ENCODE measurements at regions not wholly inside any gene's neighbourhood (a gene's known extent, or its start where the extent isn't known, plus 50 kb on each side); places are given as distances from the start of the nearest gene placed in this dataset.

DNA sequence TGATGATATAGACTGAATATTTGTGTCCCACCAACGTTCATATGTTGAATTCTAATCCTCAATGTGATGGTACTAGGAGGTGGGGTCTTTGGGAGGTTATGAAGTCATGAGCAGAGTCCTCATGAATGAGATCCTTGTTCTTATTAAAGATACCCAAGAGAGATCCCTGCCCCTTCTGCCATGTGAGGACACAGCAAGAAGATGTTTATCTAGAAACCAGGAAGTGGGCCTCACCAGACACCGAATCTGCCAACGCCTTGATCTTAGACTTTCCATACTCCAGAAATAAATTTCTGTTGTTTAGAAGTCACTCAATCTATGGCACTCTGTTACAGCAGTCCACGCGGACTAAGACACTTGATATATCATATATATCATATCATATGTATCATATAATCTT is 67.7 kb upstream of the GCM1 start:
- peak overlapping the region in 1 of 10 donors; percentile 4 for H3K4me3 ChIP-seq
- no peaks in the 10 kb centered on the region for H3K4me1 ChIP-seq
- no peak overlapping the region for H3K27ac ChIP-seq
- peaks cover 0 to 14% (median 2%) of the 10 kb centered on the region in 11 donors for H3K9me3 ChIP-seq
- DNase-seq (no peak), ATAC-seq (no peak)
- intact Hi-C loops (cut with DNase I): no loop called here
- H3K27me3 ChIP-seq: no peaks in the 10 kb centered on the region
- 60 to 74% methylated on average over 5 of the region's 5 CpGs for WGBS, 2 donors
- TF ChIP-seq, protein P1, sequence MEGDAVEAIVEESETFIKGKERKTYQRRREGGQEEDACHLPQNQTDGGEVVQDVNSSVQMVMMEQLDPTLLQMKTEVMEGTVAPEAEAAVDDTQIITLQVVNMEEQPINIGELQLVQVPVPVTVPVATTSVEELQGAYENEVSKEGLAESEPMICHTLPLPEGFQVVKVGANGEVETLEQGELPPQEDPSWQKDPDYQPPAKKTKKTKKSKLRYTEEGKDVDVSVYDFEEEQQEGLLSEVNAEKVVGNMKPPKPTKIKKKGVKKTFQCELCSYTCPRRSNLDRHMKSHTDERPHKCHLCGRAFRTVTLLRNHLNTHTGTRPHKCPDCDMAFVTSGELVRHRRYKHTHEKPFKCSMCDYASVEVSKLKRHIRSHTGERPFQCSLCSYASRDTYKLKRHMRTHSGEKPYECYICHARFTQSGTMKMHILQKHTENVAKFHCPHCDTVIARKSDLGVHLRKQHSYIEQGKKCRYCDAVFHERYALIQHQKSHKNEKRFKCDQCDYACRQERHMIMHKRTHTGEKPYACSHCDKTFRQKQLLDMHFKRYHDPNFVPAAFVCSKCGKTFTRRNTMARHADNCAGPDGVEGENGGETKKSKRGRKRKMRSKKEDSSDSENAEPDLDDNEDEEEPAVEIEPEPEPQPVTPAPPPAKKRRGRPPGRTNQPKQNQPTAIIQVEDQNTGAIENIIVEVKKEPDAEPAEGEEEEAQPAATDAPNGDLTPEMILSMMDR (IDR thresholded peaks at IDR 0.05): no peak
- H3K36me3 ChIP-seq: no peaks in the 10 kb centered on the region

DNA sequence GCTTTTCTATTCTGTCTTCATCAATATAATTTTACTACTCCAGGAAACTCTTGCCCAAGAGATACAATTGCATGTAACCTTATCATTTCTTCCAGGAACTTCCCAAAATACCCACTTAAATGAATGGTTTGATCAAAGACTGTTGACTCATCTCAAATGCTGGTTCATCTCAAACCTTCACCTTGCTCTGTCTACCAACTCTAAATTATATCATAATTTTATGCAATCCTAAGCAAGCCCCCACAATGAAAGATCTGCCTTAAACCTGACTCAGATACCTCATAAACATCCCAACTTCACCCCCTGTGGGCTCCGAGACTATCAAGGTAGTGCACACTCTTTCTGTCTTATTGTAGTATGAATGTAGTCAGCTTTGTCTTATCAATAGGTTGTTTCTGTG is 65.5 kb upstream of the GCM1 start:
- no peak for ATAC-seq
- TF ChIP-seq, protein P1 (IDR thresholded peaks at IDR 0.05): no peak
- no peaks in the 10 kb centered on the region for H3K36me3 ChIP-seq
- no peaks in the 10 kb centered on the region for H3K4me1 ChIP-seq
- no peak overlapping the region for H3K27ac ChIP-seq
- H3K4me3 ChIP-seq: no peak overlapping the region
- no peak for DNase-seq
- intact Hi-C loops (cut with DNase I): no loop called here
- H3K27me3 ChIP-seq: no peaks in the 10 kb centered on the region
- H3K9me3 ChIP-seq: peaks cover 0 to 14% (median 2%) of the 10 kb centered on the region in 11 donors
- 48 to 92% methylated on average over 1 of the region's 1 CpG for WGBS, 2 donors

DNA sequence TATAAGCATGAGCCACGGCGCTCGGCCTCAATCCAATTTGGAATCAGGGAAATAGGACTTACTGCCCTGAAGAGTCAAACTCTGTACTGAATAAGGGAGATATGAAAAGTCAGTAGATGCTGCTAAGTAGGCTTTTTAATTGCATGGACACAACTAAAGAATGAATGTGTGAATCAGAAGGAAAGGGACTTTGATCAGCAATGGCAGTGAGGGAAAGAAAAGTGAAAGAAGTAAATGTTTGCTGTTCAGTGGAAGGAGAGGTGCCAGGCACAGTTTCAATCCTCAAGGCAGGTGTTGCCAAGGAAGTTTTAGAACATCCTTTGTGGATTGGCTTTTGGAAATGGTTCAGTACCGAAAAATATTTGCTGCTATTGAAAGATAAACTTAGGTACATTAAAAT is 62.2 kb upstream of the GCM1 start:
- Histone ChIP-seq H3K27ac (no peak overlapping the region), H3K36me3 (no peaks in the 10 kb centered on the region), H3K27me3 (no peaks in the 10 kb centered on the region), H3K4me3 (no peak overlapping the region), H3K4me1 (no peaks in the 10 kb centered on the region), H3K9me3 (peaks cover 0 to 14% (median 2%) of the 10 kb centered on the region in 11 donors)
- DNase-seq (no peak), ATAC-seq (no peak)
- TF ChIP-seq, protein P1 (IDR thresholded peaks at IDR 0.05): no peak
- intact Hi-C loops (cut with DNase I): no loop called here
- 91 to 93% methylated on average over 4 of the region's 4 CpGs for WGBS, 2 donors

DNA sequence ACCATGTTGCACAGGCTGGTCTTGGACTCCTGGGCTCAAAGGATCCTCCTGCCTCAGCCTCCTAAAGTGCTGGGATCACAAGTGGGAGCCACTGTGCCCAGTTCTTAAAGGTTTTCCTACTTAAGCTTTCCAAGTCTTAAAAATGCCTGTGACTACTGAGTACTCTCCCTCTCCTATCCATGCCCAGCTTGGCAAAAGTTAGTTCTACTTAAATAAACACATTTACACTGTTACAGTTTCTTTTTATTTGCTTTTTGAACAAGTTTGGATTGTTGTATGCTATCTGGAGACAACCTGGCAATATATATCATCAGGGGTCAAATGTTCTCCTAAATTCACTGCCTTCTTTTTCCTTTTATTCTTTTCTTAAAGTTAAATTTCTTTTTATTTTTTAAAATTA is 61.0 kb upstream of the GCM1 start:
- no peak for DNase-seq
- TF ChIP-seq, protein P1 (IDR thresholded peaks at IDR 0.05): no peak
- no peaks in the 10 kb centered on the region for H3K27me3 ChIP-seq
- ATAC-seq: no peak
- H3K27ac ChIP-seq: no peak overlapping the region
- H3K4me3 ChIP-seq: no peak overlapping the region
- intact Hi-C loops (cut with DNase I): no loop called here
- peaks cover 0 to 14% (median 2%) of the 10 kb centered on the region in 11 donors for H3K9me3 ChIP-seq
- H3K4me1 ChIP-seq: no peaks in the 10 kb centered on the region
- H3K36me3 ChIP-seq: no peaks in the 10 kb centered on the region

DNA sequence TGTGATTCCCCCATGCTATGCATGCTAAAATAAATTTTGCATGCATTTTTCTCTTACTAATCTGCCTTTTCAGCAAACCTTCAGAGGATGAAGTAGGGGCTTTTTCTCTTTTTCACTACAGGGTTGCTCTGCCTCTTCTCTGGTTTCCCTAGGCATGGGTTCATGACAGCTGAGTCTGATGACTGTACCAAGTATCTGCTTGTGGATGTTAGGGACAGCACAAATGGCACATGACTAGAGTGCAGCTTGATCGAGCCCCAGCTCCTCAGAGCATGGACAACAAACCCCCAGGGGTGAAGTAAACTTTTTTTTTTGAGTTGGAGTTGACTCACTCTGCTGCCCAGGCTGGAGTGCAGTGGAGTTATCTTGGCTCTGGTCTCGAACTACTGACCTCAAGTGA is 57.1 kb upstream of the GCM1 start:
- DNase-seq: no peak
- 61 to 63% methylated on average over 2 of the region's 2 CpGs for WGBS, 2 donors
- ATAC-seq: no peak
- H3K9me3 ChIP-seq: no peaks in the 10 kb centered on the region
- no peaks in the 10 kb centered on the region for H3K27me3 ChIP-seq
- H3K4me1 ChIP-seq: no peaks in the 10 kb centered on the region
- TF ChIP-seq, protein P1 (IDR thresholded peaks at IDR 0.05): no peak
- H3K27ac ChIP-seq: no peak overlapping the region
- intact Hi-C loops (cut with DNase I): no loop called here
- H3K4me3 ChIP-seq: no peak overlapping the region
- no peaks in the 10 kb centered on the region for H3K36me3 ChIP-seq
